Fibroblast of pulmonary artery (primary cell): ENCODE measurements at regions not wholly inside any gene's neighbourhood (a gene's known extent, or its start where the extent isn't known, plus 50 kb on each side); places are given as distances from the start of the nearest gene placed in this dataset.

Source experiments
- DNase-seq: peaks from one replicate; pipeline ENCODE4 v3.0.0-alpha.2; 2010; ENCODE audit warnings: low read depth
- H3K4me3 ChIP-seq: replicated peaks from 2 replicates; pipeline ENCODE4 v1.5.1; 2011; ENCODE audit warnings: low read depth, mild to moderate bottlenecking, control low read depth, low read length, moderate library complexity
- TF ChIP-seq, protein P1 (sequence below): IDR thresholded peaks from 2 replicates; pipeline ENCODE4 v1.5.1; 2011; ENCODE audit warnings: mild to moderate bottlenecking, control low read depth, low read length, inconsistent platforms; ENCODE audit errors: missing control alignments

DNA sequence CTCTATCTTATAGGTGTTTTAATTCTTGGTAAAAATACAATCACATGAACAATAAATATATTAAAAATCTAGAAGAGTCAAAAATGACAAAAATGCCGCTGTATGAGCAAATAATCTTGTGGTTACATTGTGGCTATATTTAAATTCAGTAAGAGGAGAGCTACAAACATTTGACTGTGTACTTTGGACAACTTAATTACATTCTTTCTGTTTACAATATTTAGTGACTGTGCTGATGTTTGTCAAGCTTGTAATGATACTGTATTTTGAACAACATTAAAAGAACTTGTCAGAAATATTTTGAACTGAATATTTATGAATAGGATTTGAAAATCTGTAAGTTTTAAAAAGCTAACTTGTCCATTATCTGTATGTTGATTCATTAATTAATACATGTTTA lies 598.3 kb downstream of the SI start:
- no peak for DNase-seq
- no peak overlapping the region for H3K4me3 ChIP-seq
- TF ChIP-seq, protein P1, sequence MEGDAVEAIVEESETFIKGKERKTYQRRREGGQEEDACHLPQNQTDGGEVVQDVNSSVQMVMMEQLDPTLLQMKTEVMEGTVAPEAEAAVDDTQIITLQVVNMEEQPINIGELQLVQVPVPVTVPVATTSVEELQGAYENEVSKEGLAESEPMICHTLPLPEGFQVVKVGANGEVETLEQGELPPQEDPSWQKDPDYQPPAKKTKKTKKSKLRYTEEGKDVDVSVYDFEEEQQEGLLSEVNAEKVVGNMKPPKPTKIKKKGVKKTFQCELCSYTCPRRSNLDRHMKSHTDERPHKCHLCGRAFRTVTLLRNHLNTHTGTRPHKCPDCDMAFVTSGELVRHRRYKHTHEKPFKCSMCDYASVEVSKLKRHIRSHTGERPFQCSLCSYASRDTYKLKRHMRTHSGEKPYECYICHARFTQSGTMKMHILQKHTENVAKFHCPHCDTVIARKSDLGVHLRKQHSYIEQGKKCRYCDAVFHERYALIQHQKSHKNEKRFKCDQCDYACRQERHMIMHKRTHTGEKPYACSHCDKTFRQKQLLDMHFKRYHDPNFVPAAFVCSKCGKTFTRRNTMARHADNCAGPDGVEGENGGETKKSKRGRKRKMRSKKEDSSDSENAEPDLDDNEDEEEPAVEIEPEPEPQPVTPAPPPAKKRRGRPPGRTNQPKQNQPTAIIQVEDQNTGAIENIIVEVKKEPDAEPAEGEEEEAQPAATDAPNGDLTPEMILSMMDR = no peak

DNA sequence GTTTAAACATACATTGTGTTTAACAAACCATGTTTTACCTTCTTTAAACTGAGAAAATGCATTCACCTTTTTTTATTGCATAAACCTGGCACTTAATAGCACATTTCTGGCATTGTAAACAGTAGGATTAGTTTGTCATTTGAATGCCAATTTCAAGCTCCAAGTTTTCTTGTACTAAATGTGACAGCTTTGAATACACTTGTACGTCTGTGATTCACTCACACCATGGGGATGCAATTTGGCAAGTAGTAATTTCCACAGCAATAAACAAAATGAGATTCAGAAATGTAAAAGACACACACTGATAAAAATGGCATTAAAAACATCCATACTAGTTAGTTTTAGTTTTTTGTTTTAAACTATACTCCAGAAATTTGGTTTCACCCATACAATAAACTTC lies 598.9 kb downstream of the SI start:
- no peak for DNase-seq
- TF ChIP-seq, protein P1 = no peak
- H3K4me3 ChIP-seq = no peak overlapping the region

DNA sequence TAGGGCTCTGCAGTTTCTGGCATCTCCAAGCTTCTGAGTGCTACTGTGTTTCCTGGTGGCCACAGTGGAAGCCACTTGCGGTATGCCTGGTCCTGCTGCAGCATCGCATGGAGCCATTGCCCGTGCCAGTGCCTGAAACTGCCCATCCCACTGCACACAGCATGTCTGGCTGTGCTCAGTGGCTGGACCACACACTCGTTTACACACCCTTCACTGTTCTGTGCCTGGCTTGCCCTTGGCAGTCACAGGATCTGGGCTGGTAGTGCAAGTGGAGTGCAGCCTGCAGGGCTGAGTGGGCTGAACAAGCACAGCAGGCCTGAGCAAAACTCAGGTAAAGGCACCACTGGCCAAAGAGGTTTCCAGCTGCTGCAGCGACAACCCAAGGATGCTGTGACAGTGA lies 600.0 kb downstream of the SI start:
- TF ChIP-seq, protein P1 = no peak
- DNase-seq = no peak

DNA sequence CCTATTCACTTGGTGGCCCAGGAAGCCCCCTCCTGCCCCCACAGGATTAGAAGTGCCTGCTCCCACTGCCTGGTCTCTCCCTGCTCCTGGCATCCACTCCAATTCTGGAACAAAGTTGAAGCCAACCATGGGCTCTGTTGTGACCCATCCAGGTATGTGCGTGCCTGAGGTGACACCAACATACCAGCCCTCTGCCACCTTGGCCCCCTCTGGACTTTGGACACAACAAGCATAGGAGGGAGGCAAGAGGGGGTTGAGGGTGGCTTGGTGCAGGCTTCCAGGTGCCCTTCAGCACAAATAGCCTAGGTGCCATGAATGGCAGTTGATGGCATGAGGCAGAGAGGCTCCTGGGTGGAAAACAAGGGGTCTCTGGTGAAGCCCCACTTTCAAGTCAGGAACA lies 600.9 kb downstream of the SI start:
- DNase-seq = no peak
- no peak overlapping the region for H3K4me3 ChIP-seq
- TF ChIP-seq, protein P1 = no peak

More for the DNA sequence above, 600.0 kb downstream of the SI start:
- H3K4me3 ChIP-seq = no peak overlapping the region

DNA sequence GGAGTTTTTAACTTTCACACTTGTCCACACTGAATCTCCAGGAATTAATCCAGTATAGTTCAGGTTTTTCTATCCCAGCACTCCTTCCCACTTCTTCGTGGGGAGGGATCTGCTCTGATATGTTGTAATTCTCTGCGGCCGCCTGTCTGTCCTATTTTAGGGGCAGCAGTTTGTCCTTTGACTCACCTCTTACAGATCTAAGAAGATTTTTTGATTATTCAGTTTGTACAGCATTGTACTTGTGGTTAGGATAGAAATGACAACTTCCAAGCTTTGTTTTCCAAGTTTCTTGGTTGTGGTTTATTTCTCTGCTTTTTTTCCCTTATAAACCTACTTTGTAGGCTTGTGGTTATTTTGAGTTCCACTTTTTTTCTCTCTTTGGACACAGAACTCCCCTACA lies 601.7 kb downstream of the SI start:
- DNase-seq = no peak
- no peak overlapping the region for H3K4me3 ChIP-seq
- TF ChIP-seq, protein P1 = no peak

DNA sequence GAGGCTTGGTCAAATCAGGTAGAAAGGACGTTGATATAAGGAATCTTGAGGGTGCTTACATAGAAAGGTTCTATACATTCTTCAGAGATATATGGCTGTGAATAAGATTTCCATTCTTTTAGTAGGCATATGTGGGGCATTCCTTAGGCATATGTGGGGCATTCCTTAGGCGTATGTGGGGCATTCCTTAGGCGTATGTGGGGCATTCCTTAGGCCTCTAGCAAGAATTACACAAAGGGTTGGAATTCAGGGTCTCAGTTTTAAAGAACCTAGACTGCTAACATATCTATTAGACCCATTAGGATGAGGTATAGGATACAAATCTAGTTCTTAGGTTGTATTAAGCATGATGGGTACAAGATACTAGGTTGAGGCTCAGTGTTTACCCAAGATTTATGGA lies 607.8 kb downstream of the SI start:
- no peak for DNase-seq
- no peak overlapping the region for H3K4me3 ChIP-seq
- TF ChIP-seq, protein P1 = no peak

DNA sequence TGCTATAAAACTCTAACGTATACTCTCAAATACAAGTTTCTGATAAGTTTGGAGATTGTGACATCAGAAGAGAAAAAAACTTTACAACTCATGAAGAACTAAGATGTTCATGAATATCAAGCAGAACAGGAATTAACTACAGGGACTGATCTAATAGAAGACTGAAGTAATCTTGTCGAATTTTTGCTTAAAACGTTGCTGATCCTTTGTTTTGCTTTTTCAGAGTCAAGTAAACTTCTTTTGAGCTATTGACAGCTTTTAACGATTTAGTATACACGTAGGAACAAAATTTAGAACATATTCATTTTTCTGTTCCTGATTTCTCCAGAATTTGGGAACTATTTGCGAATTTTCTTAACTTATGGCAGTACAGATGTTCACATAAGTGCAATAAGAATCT lies 610.2 kb downstream of the SI start:
- no peak overlapping the region for H3K4me3 ChIP-seq
- TF ChIP-seq, protein P1 = no peak
- DNase-seq = no peak
